OCI-LY3 (cell line): ENCODE measurements at regions not wholly inside any gene's neighbourhood (a gene's known extent, or its start where the extent isn't known, plus 50 kb on each side); places are given as distances from the start of the nearest gene placed in this dataset.
A peak's percentile ranks its signal among the peaks of the same experiment; 100 is the strongest.

Experiments
- H2AFZ ChIP-seq: fragments of 200-600, 300-600 bp; shearing (Covaris generic); 2 replicates; pipeline ENCODE4 v1.6.0; 2014; ENCODE audit warnings: antibody characterized with exemption, low read depth, low read length
- H3K27ac ChIP-seq: fragments of 200-600, 300-600 bp; sonication (generic); 2 replicates; pipeline ENCODE4 v1.5.1; 2014; ENCODE audit warnings: mild to moderate bottlenecking, low read length, moderate library complexity, mixed read lengths
- H3K27me3 ChIP-seq: fragments of 200-600, 300-600 bp; sonication (generic); 2 replicates; pipeline ENCODE4 v1.6.1; 2014; ENCODE audit warnings: low read depth, low read length, mixed read lengths
- H3K36me3 ChIP-seq: fragments of 200-600, 300-600 bp; sonication (generic); replicated peaks from 2 replicates; pipeline ENCODE3; 2014; ENCODE audit warnings: low read depth, low read length, mixed read lengths
- H3K4me1 ChIP-seq: fragments of 300-600, 200-600 bp; sonication (generic); 2 replicates; pipeline ENCODE4 v1.6.1; 2014; ENCODE audit warnings: low read length, mixed read lengths
- H3K4me2 ChIP-seq: fragments of 200-600, 300-600 bp; sonication (generic); 2 replicates; pipeline ENCODE4 v1.6.1; 2014; ENCODE audit warnings: low read length, mixed read lengths
- H3K4me3 ChIP-seq: fragments of 300-600, 200-600 bp; sonication (generic); 2 replicates; pipeline ENCODE4 v1.5.1; 2014; ENCODE audit warnings: antibody characterized with exemption, mild to moderate bottlenecking, low read length, moderate library complexity
- H3K79me2 ChIP-seq: fragments of 300-600, 200-600 bp; shearing (Covaris generic); 2 replicates; pipeline ENCODE4 v1.6.1; 2014; ENCODE audit warnings: mild to moderate bottlenecking, low read length, mixed read lengths
- H3K9ac ChIP-seq: fragments of 300-600, 200-600 bp; shearing (Covaris generic); 2 replicates; pipeline ENCODE4 v1.6.0; 2014; ENCODE audit warnings: mild to moderate bottlenecking, low read length, moderate library complexity
- H3K9me3 ChIP-seq: fragments of 200-600, 300-600 bp; shearing (Covaris generic); 2 replicates; pipeline ENCODE4 v1.6.1; 2014; ENCODE audit warnings: low read length, mixed read lengths; ENCODE audit not compliant: insufficient read depth
- H4K20me1 ChIP-seq: fragments of 200-600, 300-600 bp; sonication (generic); 2 replicates; pipeline ENCODE4 v1.6.1; 2016; ENCODE audit warnings: low read length, mixed read lengths; ENCODE audit not compliant: insufficient read depth
- CTCF ChIP-seq: fragments of 200-600, 300-600 bp; sonication (generic); IDR thresholded peaks from 2 replicates; pipeline ENCODE4 v1.5.1; 2014; ENCODE audit warnings: antibody characterized with exemption, low read length, low read depth
- EZH2phosphoT487 ChIP-seq: fragments of 200-600 bp; shearing (Covaris generic); IDR thresholded peaks from 2 replicates; pipeline ENCODE4 v1.6.1; 2018; ENCODE audit warnings: antibody characterized with exemption, mixed run types, low read depth

GRCh38 chr1:88210103-88210787, 473.8 kb upstream of the PKN2 start:
- no peak overlapping the region for H3K4me3 ChIP-seq
- H2AFZ ChIP-seq, result no peak overlapping the region
- no peaks in the 10 kb centered on the region for H3K27me3 ChIP-seq
- no peaks in the 10 kb centered on the region for H3K36me3 ChIP-seq
- no peaks in the 10 kb centered on the region for H4K20me1 ChIP-seq
- no peak overlapping the region for H3K4me2 ChIP-seq
- no peaks in the 10 kb centered on the region for H3K9me3 ChIP-seq
- TF ChIP-seq EZH2phosphoT487, result no peak
- TF ChIP-seq CTCF, result peak; percentile 22
- H3K9ac ChIP-seq, result no peak overlapping the region
- H3K79me2 ChIP-seq, result no peaks in the 10 kb centered on the region
- no peak overlapping the region for H3K27ac ChIP-seq
- H3K4me1 ChIP-seq, result peaks cover 9% of the 10 kb centered on the region

- H3K27me3 ChIP-seq, result no peaks in the 10 kb centered on the region
- no peaks in the 10 kb centered on the region for H3K4me1 ChIP-seq
- no peaks in the 10 kb centered on the region for H4K20me1 ChIP-seq
- no peaks in the 10 kb centered on the region for H3K36me3 ChIP-seq
- no peak overlapping the region for H3K4me3 ChIP-seq
- H3K79me2 ChIP-seq, result no peaks in the 10 kb centered on the region
- H3K27ac ChIP-seq, result no peak overlapping the region
- no peak overlapping the region for H2AFZ ChIP-seq
- no peaks in the 10 kb centered on the region for H3K9me3 ChIP-seq
- H3K4me2 ChIP-seq, result no peak overlapping the region
- no peak overlapping the region for H3K9ac ChIP-seq
- TF ChIP-seq CTCF, result no peak
- no peak for TF ChIP-seq EZH2phosphoT487
Observed at GRCh38 chr1:88216441-88216840, 467.6 kb upstream of the PKN2 start.

- Histone ChIP-seq H4K20me1 (no peaks in the 10 kb centered on the region), H3K4me2 (no peak overlapping the region)
- TF ChIP-seq CTCF (no peak), EZH2phosphoT487 (no peak)
Observed at GRCh38 chr1:88217386-88217785, 466.7 kb upstream of the PKN2 start.

GRCh38 chr1:88219521-88219920, 464.6 kb upstream of the PKN2 start:
- no peaks in the 10 kb centered on the region for H3K36me3 ChIP-seq
- no peak overlapping the region for H3K27ac ChIP-seq
- H3K79me2 ChIP-seq, result no peaks in the 10 kb centered on the region
- no peaks in the 10 kb centered on the region for H3K27me3 ChIP-seq
- H4K20me1 ChIP-seq, result no peaks in the 10 kb centered on the region
- no peaks in the 10 kb centered on the region for H3K4me1 ChIP-seq
- H3K4me2 ChIP-seq, result no peak overlapping the region
- no peaks in the 10 kb centered on the region for H3K9me3 ChIP-seq
- TF ChIP-seq EZH2phosphoT487 (no peak), CTCF (no peak)
- no peak overlapping the region for H3K4me3 ChIP-seq
- no peak overlapping the region for H2AFZ ChIP-seq
- no peak overlapping the region for H3K9ac ChIP-seq

More at GRCh38 chr1:88217386-88217785, 466.7 kb upstream of the PKN2 start:
- no peaks in the 10 kb centered on the region for H3K79me2 ChIP-seq
- no peak overlapping the region for H3K27ac ChIP-seq
- H3K27me3 ChIP-seq, result no peaks in the 10 kb centered on the region
- H3K4me1 ChIP-seq, result no peaks in the 10 kb centered on the region
- H3K9me3 ChIP-seq, result no peaks in the 10 kb centered on the region
- H3K9ac ChIP-seq, result no peak overlapping the region
- no peaks in the 10 kb centered on the region for H3K36me3 ChIP-seq
- no peak overlapping the region for H3K4me3 ChIP-seq
- H2AFZ ChIP-seq, result no peak overlapping the region
